CD4-positive, alpha-beta T cell treated with Interleukin-21 for 1 hour (primary cell): ENCODE measurements at regions not wholly inside any gene's neighbourhood (a gene's known extent, or its start where the extent isn't known, plus 50 kb on each side); places are given as distances from the start of the nearest gene placed in this dataset.
"Not testable (repeated sequence)": the region's sequence is repeated elsewhere in the genome, so short reads cannot be mapped to it uniquely, and the experiment has no call there.

Experiments
- DNase-seq: peaks from one replicate; pipeline ENCODE4 v3.0.0-alpha.2; 2020

- DNase-seq = no peak
Observed at GRCh38 chr14:104404922-104405321, 174.6 kb upstream of the C14orf180 start.

DNA sequence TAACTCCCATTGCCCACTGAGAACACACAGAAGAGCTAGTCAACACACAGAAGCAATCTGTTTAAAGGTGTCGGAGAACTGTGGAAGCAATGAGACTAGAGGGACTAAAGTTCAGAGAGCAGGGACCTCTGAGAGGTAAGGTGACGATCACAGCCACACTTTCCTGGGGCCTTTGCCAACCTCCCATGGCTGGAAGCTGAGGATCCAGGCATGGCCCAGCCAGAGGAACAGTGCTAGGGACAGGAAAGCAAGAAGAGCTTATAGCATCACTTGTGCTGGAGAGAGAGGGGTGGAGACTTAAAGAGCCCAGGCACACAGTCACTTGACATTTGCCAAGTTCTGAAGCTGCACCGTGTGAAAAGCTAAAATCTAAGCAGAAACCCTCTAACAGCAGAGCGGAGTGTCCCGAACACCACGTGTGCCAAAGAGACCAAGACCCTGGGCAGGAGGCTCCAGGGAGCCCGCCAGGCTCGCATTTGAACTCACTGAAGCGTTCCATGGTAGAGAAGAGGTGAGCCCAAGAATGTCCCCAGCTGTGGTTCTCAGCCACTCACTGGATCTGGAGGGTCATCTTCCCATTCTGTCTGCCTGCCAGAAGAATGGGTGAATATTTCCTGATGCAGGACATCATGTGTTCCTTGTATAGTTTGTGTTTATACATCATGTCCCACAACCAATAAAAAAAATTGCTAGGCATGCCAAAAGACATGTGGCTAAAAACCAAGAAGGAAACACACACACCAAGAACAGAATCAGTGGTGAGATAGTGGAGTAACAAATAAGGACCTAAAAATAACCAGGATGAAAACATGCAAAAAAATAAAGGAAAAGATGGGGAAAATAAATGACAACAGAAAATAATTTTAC, 174.0 kb upstream of the C14orf180 start:
- DNase-seq = no peak

DNA sequence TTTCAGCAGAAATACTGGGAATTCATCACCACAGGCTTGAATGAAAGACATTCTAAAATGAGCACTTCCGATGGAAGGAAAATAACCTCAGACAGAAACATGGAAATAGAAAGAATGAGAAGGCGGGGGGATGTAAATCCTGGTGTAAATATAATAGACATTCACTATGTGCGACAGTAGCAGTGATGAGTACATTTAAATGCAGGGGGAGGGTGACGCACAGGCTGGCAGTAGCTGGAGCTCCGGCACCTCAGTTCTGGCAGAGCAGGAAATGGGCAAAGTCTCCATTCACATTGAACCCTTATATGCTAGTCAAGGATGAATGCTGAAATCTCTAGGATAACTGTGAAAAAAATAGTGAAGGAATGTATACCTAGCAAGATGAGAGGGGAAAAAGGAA, 172.7 kb upstream of the C14orf180 start:
- DNase-seq = no peak

DNA sequence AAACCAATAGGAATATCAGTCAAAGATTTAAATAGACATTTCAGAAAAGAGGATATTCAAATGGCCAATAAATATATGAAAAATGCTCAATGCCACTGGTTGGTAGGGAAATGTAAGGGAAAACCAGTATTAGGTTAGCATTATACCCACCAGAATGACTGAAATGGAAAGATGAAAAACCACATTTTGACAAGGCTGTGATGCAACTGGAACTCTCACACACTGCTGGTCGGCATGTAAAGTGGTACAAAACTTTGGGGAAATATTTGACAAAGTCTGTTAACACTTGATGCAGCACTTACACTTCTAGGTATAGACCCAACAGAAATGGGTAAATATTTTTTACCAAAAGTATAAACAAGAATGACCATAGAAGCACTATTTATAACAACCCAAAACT, 163.2 kb upstream of the C14orf180 start:
- DNase-seq = no peak

GRCh38 chr14:104419865-104420505, 159.6 kb upstream of the C14orf180 start:
- DNase-seq = no peak

DNA sequence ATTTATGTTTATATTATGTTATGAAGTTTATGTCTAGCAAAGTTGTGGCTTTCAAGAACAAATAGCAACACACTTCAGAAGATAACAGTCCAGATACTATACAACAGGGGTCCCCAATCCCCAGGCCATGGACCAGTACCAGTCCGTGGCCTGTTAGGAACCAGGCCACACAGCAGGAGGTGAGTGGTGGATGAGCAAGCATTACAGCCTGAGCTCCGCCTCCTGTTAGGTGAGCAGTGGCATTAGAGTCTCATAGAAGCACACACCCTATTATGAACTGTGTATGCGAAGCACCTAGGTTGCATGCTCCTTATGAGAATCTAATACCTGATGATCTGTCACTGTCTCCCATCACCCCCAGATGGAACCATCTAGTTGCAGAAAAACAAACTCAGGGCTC, 159.0 kb upstream of the C14orf180 start:
- not testable (repeated sequence) for DNase-seq

DNA sequence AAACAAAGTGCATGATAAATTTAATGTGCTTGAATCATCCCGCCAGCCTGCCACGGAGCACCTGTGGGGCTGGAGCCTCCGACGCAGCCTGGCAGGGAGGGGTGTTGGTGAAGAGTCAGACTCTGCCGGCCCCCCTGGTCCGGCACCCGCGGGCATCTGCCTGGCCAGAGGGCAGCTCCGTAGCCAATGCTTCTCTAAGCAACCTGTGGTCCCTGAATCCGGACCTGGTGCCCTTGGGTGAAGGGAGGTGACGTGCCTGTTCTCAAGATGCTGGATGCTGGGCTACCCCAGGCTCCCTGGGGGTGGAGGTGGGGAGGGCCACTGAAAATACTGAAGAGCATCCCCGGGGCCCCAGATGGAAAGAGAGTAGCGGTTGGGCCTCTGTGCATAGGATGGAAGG, 158.6 kb upstream of the C14orf180 start:
- no peak for DNase-seq

- DNase-seq = no peak
Observed at GRCh38 chr14:104421401-104421821, 158.2 kb upstream of the C14orf180 start.

GRCh38 chr14:104421892-104422828, 157.4 kb upstream of the C14orf180 start:
- no peak for DNase-seq

DNA sequence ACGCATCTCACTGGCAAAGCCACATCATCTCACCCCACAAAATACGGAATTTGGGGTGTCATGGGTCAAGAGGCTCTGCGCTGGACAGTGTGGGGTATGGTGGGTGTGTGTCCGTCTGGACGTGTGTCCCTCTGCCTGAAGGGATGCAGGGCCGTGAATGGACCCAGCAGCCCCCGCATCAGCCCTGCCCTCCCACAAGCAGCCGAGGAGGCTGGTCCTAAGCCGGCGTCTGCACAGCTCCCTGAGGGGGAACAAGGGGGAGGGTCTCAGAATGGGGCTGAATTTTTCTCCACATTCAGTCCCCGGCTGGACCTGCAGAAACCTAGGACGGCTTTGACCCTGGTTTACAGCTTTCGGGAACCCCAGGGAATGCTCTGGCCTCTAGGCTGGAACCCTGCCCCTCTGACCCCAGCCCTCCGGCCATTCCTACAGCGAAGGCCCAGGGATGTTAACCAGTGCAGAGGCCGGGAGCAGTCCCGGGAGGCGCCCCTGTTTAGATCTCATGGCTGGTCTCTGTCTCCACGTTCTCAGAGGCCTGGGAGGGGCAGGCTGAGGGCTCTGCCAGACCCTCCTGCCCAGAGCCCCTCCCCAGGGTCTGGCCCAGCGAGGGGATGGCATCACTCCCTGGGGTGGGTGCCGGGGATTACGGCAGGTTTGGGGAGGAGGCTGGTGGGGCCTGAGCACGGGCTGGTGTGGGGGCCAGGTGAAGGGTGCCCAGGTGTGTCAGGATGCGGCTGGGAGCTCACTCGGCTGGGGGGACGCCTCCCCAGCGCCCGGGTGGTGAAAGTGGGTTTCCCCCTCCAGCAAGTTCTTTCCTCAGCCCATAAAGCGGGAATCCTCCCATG, 156.5 kb upstream of the C14orf180 start:
- DNase-seq = no peak

- DNase-seq = no peak
Observed at GRCh38 chr14:104423701-104424405, 155.7 kb upstream of the C14orf180 start.

DNA sequence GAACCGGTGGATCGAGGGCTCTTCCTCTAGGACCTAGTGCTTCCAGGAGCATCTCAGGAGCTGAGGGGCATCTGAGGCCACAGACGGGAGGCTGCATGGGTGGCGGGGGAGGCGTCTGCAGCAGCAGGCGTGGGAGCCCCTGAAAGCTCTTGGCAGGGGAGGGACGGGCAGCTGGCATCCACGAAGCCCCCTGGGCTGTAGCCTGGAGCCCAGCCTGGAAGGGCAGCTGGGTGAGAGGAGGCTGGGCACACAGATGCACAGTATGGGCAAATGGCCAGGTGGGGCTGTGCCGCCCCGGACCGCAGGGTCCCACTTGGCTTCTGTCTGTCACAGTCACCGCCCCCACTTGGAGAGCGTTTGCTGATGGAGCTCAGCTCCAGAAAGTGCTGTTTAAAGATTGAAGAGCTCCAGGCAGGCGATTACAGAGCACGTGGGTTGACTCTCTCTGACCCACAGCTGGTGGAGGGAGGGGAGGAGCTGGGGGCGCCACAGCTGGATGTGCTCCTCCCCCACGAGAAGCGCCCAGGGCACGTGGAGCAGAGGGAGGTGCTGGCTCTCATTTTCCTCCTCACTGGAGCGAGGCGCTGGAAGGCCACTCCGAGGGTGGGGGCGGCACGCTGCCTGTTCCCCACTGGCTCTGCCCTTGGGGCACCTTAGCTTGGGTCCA, 155.0 kb upstream of the C14orf180 start:
- DNase-seq = no peak

DNA sequence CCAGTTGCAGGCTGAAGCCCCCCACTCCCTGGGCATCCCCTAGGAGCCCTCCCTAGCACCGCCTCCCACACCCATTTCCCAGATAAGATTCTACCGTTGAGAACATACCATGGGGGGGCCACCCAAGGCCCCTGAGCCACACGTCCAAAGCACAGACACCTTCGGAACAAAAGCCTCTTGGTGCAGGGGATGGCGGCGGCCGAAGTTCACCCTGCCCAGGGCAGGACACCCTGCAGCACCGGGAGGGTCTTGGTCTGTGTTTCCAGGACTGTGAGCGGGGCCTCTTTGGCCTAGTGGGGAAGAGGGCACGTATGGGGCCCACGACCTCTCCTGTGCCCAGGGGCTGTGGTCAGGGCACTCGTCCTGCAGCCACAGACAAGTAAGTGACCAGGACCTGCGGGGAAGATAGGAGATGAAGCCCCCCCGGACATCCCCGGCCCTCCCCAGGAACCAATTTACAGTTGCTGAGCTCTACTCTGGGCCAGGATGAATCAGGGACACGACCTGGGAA, 154.3 kb upstream of the C14orf180 start:
- no peak for DNase-seq

DNA sequence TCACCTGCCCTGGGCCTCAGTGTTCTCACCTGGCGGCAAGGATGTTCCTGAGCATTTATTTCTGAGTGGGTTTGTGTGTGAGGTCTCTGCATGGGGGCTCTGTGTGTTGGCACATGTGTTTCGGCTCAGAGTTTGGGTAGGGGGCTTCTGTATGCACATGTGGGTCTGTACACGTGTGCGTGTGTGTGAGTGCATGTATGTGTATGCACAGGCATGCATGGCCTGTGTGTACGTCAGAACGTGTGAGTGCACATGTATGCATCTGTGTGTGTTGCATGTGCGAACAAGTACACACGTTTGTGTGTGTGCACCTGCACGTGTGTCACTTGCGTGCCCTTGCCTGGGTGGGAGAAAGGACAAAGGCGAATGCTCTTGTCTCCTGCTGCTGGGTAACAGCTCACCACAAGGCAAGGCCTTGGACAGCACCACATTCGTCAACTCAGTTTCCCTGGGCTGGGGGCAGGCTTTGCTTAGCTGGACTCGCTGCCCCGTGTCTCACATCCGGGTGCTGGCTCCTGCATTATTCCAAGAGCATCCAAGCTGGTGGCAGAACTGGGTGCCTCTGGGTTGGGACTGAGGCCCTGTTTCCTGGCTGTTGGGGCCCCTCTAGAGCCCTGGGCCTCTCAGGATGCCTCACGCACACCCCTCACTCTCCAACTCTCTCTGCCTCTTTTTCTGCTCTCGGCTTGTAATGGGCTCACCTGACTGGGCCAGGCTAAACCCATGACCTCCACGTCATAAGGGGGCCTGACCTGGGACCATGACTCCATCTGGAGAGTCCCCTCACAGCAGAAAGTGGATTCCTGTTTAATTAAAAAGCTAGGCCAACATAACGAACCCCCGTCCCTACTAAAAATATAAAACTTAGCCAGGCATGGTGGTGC, 153.6 kb upstream of the C14orf180 start:
- no peak for DNase-seq

GRCh38 chr14:104427131-104427851, 152.3 kb upstream of the C14orf180 start:
- no peak for DNase-seq

GRCh38 chr14:104428333-104428851, 151.2 kb upstream of the C14orf180 start:
- DNase-seq = no peak

DNA sequence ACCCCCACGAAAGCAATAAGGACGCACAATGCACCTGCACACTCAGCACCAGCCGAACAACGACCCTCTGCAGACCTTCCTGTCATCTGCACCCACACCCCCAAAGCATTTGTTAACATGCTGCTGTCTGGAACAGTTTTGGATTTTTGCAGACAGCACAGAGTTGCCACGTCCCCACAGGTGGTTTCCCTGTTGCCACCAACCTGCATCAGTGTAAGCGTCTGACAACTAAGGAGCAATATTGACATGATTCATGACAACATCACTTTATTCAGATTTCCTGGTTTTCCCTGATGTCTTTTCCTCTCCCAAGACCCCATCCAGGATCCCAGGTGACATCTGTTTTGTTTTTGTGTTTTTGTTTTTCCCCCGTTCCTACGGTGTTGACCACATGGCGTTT, 150.7 kb upstream of the C14orf180 start:
- no peak for DNase-seq

GRCh38 chr14:104429291-104429861, 150.2 kb upstream of the C14orf180 start:
- no peak for DNase-seq
